ENCODE measurements at regions not wholly inside any gene's neighbourhood (a gene's known extent, or its start where the extent isn't known, plus 50 kb on each side); places are given as distances from the start of the nearest gene placed in this dataset.

DNA sequence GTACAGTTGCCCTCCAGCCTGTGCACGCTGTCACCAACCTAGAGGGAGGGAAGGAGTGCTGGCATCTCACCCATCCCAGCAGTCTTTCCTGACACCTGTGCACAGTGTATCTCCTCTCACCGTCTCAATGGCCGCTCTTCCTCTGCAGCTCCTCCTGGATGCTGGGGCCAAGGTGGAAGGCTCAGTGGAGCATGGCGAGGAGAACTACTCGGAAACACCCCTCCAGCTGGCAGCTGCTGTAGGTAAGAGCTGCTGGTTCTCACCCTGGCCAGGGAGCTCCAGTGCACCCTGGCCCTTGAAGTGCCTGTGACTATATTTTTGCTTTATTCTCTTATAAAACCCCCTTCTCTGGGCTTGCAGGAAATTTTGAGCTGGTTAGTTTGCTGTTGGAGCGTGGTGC lies 68.7 kb upstream of the PWP1 start:
- TF ChIP-seq EZH2phosphoT487 (IDR thresholded peaks at IDR 0.05; ENCODE audit: insufficient read depth, low read depth) (no peak), EZH2 (IDR thresholded peaks at IDR 0.05; ENCODE audit: insufficient read depth, poor library complexity, severe bottlenecking) (no peak)

Data from GM23248 (cell line).